GM12872 (cell line): ENCODE measurements at regions not wholly inside any gene's neighbourhood (a gene's known extent, or its start where the extent isn't known, plus 50 kb on each side); places are given as distances from the start of the nearest gene placed in this dataset.

ENCODE experiments used
- TF ChIP-seq, protein P1 (sequence below): IDR thresholded peaks from 3 replicates; pipeline ENCODE4 v1.5.1; 2011; ENCODE audit warnings: low read depth, mild to moderate bottlenecking, low read length, moderate library complexity; ENCODE audit not compliant: insufficient read depth

DNA sequence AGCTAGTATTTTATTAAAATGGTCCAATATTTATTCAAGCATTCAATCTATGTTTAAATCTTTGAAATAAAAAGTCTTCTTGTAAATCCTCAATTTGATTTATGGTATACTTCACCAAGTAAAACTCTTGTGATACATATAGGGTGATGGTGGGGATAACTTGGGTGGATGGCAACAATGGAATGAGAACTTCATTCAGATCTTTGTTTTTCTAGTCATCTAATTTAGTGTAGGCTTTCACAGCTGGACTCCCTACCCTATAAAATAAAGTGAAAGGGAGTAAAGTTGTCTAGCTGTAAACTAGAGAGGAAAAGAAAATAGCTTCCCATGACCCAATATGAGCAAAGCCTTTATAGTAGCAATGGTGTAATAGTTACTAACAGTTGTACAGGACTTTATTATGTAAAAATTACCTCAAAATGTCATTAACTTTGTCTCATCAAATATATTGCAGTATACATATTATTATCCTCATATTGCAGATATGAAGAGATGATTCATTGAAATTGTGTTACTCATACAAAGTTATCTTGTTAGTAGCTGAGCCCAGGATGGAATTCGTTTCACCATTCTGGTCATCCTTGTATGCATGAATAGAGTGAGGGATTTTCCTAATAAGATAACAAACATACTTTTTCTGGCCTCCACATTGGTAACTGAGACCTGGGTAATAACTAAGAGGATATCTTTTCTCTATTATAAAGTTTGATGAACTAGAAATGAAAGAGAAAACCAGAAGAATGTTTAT, 1377.7 kb upstream of the ADGRL4 start:
- TF ChIP-seq, protein P1, sequence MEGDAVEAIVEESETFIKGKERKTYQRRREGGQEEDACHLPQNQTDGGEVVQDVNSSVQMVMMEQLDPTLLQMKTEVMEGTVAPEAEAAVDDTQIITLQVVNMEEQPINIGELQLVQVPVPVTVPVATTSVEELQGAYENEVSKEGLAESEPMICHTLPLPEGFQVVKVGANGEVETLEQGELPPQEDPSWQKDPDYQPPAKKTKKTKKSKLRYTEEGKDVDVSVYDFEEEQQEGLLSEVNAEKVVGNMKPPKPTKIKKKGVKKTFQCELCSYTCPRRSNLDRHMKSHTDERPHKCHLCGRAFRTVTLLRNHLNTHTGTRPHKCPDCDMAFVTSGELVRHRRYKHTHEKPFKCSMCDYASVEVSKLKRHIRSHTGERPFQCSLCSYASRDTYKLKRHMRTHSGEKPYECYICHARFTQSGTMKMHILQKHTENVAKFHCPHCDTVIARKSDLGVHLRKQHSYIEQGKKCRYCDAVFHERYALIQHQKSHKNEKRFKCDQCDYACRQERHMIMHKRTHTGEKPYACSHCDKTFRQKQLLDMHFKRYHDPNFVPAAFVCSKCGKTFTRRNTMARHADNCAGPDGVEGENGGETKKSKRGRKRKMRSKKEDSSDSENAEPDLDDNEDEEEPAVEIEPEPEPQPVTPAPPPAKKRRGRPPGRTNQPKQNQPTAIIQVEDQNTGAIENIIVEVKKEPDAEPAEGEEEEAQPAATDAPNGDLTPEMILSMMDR: no peak

DNA sequence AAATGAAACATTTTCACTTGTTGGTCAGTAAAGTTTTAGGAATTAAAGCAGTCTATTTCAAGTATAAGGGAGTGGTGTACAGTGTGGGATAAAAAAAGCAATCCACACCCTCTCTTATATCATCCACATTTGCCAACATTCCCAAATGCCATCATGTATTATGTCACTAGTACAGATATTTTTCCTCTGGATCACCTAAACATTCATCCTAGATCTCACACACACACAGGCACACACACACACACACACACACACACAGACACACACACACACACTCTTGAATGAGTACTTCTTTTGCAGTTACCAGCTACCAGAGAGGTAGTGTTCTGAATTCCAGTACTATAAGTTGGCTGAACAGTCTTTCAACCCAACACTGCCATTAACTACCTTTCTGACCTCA, 1369.1 kb upstream of the ADGRL4 start:
- TF ChIP-seq, protein P1: no peak

DNA sequence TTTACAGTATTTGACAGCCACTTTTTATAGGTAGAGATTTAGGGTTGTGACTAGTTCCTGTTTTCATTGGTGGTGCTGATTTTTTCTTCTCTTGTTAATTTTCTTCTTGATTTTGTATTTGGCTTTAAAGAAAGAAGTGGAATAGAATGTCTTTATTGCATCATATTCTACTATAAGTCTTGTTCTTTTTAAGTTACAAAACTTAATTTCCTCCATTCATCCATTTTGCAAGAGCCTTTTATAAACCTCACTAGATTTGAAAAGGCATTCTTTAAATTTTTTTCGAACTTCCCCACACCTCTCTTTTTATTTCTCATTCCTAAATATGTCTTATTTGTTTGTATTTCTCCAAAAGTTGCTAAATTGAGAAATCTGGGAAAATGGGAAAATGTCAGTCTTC, 1368.6 kb upstream of the ADGRL4 start:
- TF ChIP-seq, protein P1: no peak

DNA sequence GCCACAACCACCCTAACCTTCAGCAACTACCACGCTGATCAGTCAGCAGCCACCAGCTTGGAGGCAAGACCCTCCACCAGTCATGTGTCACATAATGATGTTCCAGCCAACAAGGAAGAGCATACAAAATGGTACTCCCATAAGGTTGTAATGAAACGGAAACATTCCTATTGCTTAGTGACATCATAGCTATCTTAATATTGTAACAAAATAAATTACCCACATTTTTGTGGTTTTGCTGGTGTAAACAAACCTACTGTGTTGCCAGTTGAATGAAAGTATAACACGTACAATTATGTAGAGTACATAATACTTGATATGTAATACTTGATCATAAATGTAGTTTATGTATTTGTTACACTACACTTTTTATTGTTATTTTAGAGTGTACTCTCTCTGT, 1363.2 kb upstream of the ADGRL4 start:
- TF ChIP-seq, protein P1: no peak

DNA sequence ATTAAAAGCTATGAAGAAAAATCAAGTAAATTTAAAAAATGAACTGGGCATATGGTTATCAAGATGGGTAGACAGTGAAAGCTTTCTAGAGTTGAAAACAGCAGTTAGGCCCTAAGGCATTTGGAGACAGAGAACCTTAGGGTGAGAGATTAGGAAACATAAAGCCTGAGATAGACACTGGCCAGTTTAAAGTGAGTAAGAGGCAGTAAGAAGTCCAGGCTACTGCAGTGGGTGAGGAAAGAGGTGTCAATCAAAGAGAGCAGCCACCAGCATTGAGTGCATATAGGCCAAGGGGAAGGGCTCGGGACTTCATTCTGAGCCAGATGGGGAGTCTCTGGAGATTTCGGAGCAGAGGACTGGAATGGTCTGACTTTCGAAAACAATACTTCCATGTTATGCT, 1360.5 kb upstream of the ADGRL4 start:
- TF ChIP-seq, protein P1: no peak

DNA sequence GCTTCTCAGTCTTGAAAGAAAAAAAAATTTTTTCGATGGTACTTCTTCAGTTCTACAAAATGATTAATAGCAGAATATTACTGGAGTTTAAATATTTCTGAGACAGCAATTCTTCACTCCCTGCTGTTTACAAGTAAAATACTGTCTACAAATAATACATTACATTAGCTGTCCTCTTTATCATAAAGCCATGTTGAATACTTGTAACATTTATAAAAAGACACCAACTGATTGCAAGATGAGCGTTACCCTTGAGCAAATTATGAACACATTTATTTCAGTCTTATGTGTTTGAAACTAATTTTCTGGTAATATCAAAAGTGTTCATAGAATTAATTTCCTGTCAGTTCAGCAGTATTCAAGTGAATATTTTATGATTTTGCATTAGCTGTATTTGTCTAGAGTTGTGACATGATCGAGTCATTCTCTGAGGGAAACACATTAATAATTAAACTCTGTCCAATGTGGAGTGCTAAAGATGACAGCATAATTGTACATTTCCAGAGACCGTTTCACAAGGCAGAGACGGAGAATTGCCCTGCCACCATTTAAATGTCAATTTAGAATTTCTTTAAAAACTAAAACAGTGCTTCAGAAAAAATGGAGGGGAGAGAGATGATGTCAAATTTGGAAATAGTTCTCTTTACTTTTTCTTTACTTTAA, 1359.0 kb upstream of the ADGRL4 start:
- TF ChIP-seq, protein P1: no peak

DNA sequence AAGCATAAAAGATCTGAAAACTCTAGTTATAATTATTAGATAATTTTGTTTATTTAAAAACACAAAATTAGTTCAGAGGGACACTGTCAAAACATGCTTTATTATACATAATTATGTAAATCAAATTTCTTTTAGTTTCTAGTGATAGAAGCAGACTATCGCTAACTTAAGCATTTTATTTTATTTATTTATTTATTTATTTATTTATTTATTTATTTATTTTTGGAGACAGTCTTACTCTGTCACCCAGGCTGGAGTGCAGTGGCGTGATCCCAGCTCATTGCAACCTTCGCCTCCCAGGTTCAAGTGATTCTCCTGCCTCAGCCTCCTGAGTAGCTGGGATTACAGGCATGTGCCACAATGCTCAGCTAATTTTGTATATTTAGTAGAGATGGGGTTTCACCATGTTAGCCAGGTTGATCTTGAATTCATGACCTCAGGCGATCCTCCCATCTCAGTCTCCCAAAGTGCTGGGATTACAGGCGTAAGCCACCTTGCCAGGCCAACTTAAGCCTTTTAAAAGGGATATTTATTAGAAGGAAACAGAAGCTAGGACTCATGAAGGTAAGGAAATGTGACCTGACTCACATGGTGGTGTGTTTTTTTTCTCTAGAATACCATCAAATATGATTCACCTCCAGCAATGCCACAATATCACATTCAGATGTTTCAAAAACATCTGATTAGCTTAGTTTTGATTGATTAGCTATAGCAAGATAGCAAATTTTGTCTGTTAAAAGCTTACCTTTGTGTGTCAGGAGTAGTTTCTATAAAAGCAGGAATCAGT, 1357.4 kb upstream of the ADGRL4 start:
- TF ChIP-seq, protein P1: no peak
